D721Med (cell line): ENCODE measurements at regions not wholly inside any gene's neighbourhood (a gene's known extent, or its start where the extent isn't known, plus 50 kb on each side); places are given as distances from the start of the nearest gene placed in this dataset.

Source experiments
- DNase-seq: peaks from one replicate; pipeline ENCODE4 v3.0.0; 2011; ENCODE audit warnings: low spot score; ENCODE audit not compliant: insufficient read length
- FAIRE-seq: peaks from 2 replicates; lab custom pipeline; 2011; peaks lifted over from hg19 to GRCh38; lab: Jason Lieb, UNC
- TF ChIP-seq, protein P1 (sequence below): IDR thresholded peaks from 2 replicates; pipeline ENCODE4 v1.5.1; 2012; ENCODE audit warnings: mild to moderate bottlenecking, control low read depth; ENCODE audit not compliant: insufficient read depth; ENCODE audit errors: missing control alignments

- no peak for FAIRE-seq
- TF ChIP-seq, protein P1, sequence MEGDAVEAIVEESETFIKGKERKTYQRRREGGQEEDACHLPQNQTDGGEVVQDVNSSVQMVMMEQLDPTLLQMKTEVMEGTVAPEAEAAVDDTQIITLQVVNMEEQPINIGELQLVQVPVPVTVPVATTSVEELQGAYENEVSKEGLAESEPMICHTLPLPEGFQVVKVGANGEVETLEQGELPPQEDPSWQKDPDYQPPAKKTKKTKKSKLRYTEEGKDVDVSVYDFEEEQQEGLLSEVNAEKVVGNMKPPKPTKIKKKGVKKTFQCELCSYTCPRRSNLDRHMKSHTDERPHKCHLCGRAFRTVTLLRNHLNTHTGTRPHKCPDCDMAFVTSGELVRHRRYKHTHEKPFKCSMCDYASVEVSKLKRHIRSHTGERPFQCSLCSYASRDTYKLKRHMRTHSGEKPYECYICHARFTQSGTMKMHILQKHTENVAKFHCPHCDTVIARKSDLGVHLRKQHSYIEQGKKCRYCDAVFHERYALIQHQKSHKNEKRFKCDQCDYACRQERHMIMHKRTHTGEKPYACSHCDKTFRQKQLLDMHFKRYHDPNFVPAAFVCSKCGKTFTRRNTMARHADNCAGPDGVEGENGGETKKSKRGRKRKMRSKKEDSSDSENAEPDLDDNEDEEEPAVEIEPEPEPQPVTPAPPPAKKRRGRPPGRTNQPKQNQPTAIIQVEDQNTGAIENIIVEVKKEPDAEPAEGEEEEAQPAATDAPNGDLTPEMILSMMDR: no peak
- no peak for DNase-seq
These were observed 57.8 kb upstream of the C15orf39 start for GRCh38 chr15:75143738-75144334.

GRCh38 chr15:75145027-75145841, 56.4 kb upstream of the C15orf39 start:
- TF ChIP-seq, protein P1: no peak
- FAIRE-seq (no peak), DNase-seq (no peak)

DNA sequence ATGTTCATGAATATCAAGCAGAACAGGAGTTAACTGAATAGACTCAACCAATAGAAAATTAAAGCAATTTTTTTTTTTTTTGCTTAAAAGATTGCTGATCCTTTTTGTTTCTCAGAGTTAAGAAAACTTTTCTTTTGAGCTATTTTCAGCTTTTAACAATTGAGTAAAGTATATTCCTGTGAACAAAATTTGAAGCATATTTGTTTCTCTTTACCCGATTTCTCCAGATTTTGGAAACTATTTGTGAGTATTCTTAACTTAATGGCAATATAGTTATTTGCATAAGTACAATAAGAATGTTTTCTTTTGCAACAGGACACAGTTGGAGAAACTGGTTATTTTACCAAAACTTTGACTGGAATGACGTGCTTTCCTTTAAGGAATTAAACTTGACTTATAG, 53.4 kb upstream of the C15orf39 start:
- no peak for DNase-seq
- TF ChIP-seq, protein P1: no peak
- FAIRE-seq: no peak

DNA sequence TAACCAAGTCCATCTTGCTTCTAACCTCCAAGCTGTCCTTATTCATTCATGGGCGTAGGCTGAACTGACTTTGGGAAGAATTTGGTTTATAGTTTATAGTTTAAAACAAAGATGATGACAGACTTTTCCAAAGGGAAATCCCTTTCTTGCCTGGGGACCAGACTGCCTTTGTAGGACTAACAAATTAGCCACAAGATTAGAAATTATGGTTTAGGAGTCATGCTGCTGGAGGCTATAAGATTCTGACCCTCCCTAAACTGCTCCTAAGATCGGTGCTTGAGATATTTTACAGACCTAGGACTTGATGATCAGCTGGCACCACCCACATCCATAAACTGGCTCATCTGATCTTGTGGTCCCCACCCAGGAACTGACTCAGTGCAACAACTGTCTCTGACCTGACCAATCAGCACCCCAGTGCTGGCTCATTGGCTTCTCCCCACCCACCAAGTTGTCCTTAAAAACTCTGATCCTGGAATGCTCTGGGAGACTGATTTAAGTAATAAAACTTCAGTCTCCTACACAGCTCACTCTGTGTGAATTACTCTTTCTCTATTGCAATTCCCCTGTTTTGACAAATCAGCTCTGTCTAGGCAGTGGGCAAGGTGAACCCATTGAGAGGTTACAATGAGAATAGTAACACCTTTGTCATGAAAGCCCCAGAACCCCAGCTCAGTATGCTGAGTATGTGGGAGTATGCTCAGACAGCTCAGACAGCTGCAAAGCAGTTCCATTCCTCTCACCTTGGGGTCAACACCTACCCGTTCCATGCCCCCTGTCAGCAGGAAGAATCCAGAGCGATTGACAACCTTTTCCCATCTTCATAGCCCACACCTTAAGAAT, 51.6 kb upstream of the C15orf39 start:
- DNase-seq (no peak), FAIRE-seq (no peak)
- TF ChIP-seq, protein P1: no peak

DNA sequence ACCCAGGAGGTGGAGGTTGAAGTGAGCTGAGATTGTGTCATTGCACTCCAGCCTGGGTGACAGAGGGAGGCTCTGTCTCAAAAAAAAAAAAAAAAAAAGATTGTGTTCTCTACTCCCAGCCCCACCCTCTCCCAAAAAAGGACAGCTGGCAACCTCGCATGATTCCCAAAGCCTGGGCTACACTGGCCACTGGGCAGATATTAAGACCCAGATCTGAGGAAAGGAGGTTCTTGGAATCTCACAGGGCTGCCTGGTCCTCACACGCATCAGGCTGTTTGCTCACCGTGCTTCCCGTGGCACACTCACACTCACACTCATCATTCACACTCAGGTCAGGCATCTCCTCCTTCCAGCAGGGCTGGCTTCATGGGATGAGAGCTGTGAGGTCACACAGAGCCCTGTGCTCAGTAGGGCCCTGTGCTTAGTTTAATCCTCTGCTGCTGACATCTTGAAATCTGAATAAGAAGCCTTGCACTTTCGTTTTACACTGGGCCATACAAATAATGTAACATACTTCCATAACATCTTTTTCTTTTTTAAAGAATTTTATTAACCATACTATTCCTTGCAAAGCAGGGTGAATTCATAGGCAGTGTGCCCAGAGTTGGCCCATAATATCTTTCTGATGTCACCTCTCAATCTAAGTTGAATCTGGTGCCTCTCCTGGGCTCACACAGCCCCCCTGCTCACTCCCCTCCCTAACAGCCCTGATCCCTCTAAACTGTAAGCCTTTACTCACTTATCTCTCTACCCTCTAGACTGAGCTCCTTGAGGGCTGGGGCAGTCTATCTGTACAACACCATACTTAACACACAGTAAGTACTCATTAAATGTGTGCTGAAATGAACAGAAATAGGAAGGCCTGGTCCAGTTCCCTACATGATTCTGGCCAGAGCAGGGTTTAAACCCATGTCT, 50.2 kb upstream of the C15orf39 start:
- peak; percentile 45 for DNase-seq
- TF ChIP-seq, protein P1: no peak
- FAIRE-seq: no peak
